ENCODE measurements at regions not wholly inside any gene's neighbourhood (a gene's known extent, or its start where the extent isn't known, plus 50 kb on each side); places are given as distances from the start of the nearest gene placed in this dataset.

DNA sequence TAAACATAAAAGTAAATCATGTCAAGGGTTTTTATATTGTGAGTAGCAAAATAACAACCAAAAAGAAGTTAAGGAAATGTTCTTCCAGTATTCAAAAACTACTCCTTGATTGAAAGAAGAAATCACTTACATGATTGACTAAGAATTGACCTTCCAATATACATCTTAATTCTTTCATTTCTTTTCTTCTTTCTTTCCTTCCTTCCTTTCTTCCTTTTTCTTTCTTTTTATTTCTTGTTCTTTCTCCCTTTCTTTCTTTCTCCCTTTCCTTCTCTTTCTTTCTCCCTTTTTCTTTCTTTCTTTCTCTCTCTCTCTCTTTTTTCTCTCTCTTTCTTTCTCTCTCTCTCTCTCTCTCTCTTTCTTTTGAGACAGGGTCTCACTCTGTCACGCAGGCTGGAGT, 60.7 kb upstream of the SOX9 start:
- H3K14ac ChIP-seq (replicated peaks; ENCODE audit: low read depth, low read length), result no peak overlapping the region
- no peak overlapping the region for H3K4ac ChIP-seq (ENCODE audit: low read depth, low read length)
- no peak overlapping the region for H3K23ac ChIP-seq (ENCODE audit: low read depth, low read length)
- dilution Hi-C loops (cut with HindIII; ENCODE audit: low sequenced_read_pairs, unreplicated experiment) (no loop called here), in situ Hi-C loops (cut with MboI; ENCODE audit: low sequenced_read_pairs) (no loop called here), intact Hi-C loops (cut with micrococcal nuclease) (no loop called here)
- H4K5ac ChIP-seq (ENCODE audit: low read depth, low read length), result no peak overlapping the region
- ATAC-seq (ENCODE audit: low read depth) (no peak), DNase-seq (no peak)
- H3K9me3 ChIP-seq (ENCODE audit: control insufficient read depth, insufficient read depth, low read length), result no peaks in the 10 kb centered on the region
- H4K91ac ChIP-seq (ENCODE audit: insufficient read depth, low read depth, low read length), result no peak overlapping the region
- H2BK5ac ChIP-seq (ENCODE audit: low read depth, low read length, poor library complexity, severe bottlenecking), result no peak overlapping the region
- H3K27ac ChIP-seq (ENCODE audit: insufficient read depth, low read length), result no peak overlapping the region
- no peaks in the 10 kb centered on the region for H3K9me1 ChIP-seq (ENCODE audit: insufficient read depth, low read length)
- H2AK5ac ChIP-seq (ENCODE audit: low read depth, low read length), result no peak overlapping the region
- no peak overlapping the region for H3K4me3 ChIP-seq (ENCODE audit: insufficient read depth, low read depth, low read length)
- WGBS, 2 experiments (ENCODE audit: extremely low coverage in 2 of 2, insufficient read length in 1 of 2), result no CpG with 5 or more reads among the region's 1 CpG
- H2AFZ ChIP-seq (replicated peaks; ENCODE audit: low read length, poor library complexity), result no peak overlapping the region
- POLR2A ChIA-PET (ENCODE audit: unreplicated experiment), result no interaction called here
- CTCF ChIA-PET, result interaction anchor here (1.0 kb wide), 1 partner anchor 29 kb away, joined by 3 read pairs; no protein-coding TSS in a partner anchor
- no TSS peak for BruUV-seq (replicated peaks)
- peaks cover 10% of the 10 kb centered on the region for H3K27me3 ChIP-seq (ENCODE audit: control insufficient read depth, insufficient read depth, low read length)
- H3K4me1 ChIP-seq (ENCODE audit: control insufficient read depth, insufficient read depth, low read length), result no peaks in the 10 kb centered on the region
- no peaks in the 10 kb centered on the region for H4K20me1 ChIP-seq (ENCODE audit: insufficient read depth, low read length)
- H2AK9ac ChIP-seq (replicated peaks; ENCODE audit: low read depth, low read length, poor library complexity), result no peak overlapping the region
- H2BK15ac ChIP-seq (ENCODE audit: low read depth, low read length), result no peak overlapping the region
- H3K18ac ChIP-seq (ENCODE audit: low read depth, low read length), result no peak overlapping the region
- H3K56ac ChIP-seq (ENCODE audit: extremely low read depth, insufficient read depth, low read length), result no peak overlapping the region
- no peaks in the 10 kb centered on the region for H3K36me3 ChIP-seq (ENCODE audit: control insufficient read depth, insufficient read depth, low read length)
- H4K8ac ChIP-seq (ENCODE audit: low read depth in 2 of 2, low read length in 2 of 2), result no peak overlapping the region
- no peak overlapping the region for H3K4me2 ChIP-seq (ENCODE audit: low read depth, low read length)
- no peak overlapping the region for H2BK20ac ChIP-seq (ENCODE audit: low read depth, low read length)
- no peaks in the 10 kb centered on the region for H3K79me1 ChIP-seq (ENCODE audit: low read depth in 1 of 2, low read length in 2 of 2)
- H2BK120ac ChIP-seq (ENCODE audit: low read depth, low read length), result no peak overlapping the region
- TF ChIP-seq, protein P1, sequence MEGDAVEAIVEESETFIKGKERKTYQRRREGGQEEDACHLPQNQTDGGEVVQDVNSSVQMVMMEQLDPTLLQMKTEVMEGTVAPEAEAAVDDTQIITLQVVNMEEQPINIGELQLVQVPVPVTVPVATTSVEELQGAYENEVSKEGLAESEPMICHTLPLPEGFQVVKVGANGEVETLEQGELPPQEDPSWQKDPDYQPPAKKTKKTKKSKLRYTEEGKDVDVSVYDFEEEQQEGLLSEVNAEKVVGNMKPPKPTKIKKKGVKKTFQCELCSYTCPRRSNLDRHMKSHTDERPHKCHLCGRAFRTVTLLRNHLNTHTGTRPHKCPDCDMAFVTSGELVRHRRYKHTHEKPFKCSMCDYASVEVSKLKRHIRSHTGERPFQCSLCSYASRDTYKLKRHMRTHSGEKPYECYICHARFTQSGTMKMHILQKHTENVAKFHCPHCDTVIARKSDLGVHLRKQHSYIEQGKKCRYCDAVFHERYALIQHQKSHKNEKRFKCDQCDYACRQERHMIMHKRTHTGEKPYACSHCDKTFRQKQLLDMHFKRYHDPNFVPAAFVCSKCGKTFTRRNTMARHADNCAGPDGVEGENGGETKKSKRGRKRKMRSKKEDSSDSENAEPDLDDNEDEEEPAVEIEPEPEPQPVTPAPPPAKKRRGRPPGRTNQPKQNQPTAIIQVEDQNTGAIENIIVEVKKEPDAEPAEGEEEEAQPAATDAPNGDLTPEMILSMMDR (conservative IDR thresholded peaks at IDR 0.05; ENCODE audit: low read depth, low read length), result no peak
- TF ChIP-seq BHLHE40 (IDR thresholded peaks at IDR 0.05; ENCODE audit: low read depth, low read length) (no peak), CEBPB (IDR thresholded peaks at IDR 0.05; ENCODE audit: low read depth, low read length) (no peak), MAZ (IDR thresholded peaks at IDR 0.05; ENCODE audit: borderline replicate concordance, low read depth, low read length) (no peak), RFX5 (IDR thresholded peaks at IDR 0.05; ENCODE audit: low read depth, low read length) (no peak), NFE2L2 (IDR thresholded peaks at IDR 0.05; ENCODE audit: low read depth, low read length) (no peak), CHD1 (IDR thresholded peaks at IDR 0.05; ENCODE audit: low read depth, low read length) (no peak), MXI1 (IDR thresholded peaks at IDR 0.05; ENCODE audit: borderline replicate concordance, low read depth, low read length) (no peak), POLR2A (IDR thresholded peaks at IDR 0.05; ENCODE audit: low read depth, low read length) (no peak), MAFK (IDR thresholded peaks at IDR 0.05; ENCODE audit: low read depth, low read length) (no peak), SMC3 (IDR thresholded peaks at IDR 0.05; ENCODE audit: low read depth, low read length) (no peak), FOS (IDR thresholded peaks at IDR 0.05; ENCODE audit: low read depth, low read length) (no peak), RAD21 (IDR thresholded peaks at IDR 0.05; ENCODE audit: low read length) (no peak), RCOR1 (IDR thresholded peaks at IDR 0.05; ENCODE audit: insufficient replicate concordance, low read length) (no peak)
- TF ChIP-seq, protein P2, sequence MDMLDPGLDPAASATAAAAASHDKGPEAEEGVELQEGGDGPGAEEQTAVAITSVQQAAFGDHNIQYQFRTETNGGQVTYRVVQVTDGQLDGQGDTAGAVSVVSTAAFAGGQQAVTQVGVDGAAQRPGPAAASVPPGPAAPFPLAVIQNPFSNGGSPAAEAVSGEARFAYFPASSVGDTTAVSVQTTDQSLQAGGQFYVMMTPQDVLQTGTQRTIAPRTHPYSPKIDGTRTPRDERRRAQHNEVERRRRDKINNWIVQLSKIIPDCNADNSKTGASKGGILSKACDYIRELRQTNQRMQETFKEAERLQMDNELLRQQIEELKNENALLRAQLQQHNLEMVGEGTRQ (IDR thresholded peaks at IDR 0.05; ENCODE audit: low read depth, low read length), result no peak
- TF ChIP-seq, protein P3, sequence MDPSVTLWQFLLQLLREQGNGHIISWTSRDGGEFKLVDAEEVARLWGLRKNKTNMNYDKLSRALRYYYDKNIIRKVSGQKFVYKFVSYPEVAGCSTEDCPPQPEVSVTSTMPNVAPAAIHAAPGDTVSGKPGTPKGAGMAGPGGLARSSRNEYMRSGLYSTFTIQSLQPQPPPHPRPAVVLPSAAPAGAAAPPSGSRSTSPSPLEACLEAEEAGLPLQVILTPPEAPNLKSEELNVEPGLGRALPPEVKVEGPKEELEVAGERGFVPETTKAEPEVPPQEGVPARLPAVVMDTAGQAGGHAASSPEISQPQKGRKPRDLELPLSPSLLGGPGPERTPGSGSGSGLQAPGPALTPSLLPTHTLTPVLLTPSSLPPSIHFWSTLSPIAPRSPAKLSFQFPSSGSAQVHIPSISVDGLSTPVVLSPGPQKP (IDR thresholded peaks at IDR 0.05; ENCODE audit: borderline replicate concordance, low read depth, low read length), result no peak
- no peak overlapping the region for H3K9ac ChIP-seq (ENCODE audit: low read depth, low read length)

All from IMR-90 (cell line).